Effector memory CD8-positive, alpha-beta T cell (primary cell): ENCODE measurements at regions not wholly inside any gene's neighbourhood (a gene's known extent, or its start where the extent isn't known, plus 50 kb on each side); places are given as distances from the start of the nearest gene placed in this dataset.
"Not testable (repeated sequence)": the region's sequence is repeated elsewhere in the genome, so short reads cannot be mapped to it uniquely, and the experiment has no call there.

Experiments used
- ATAC-seq: fragments of 150-1000 bp; cut with Tn5 transposase; replicated peaks from 2 replicates; pipeline ENCODE4 v1.10.0; 2021; ENCODE audit warnings: mild to moderate bottlenecking, moderate library complexity
- DNase-seq, 3 experiments: peaks; one replicate each; pipeline ENCODE4 v3.0.0; 2021
- H3K27ac Mint-ChIP-seq, 2 donors: one replicate each; pipeline ENCODE4 v1.8.0; 2022; ENCODE audit warnings: mild to moderate bottlenecking in 2 of 2, mixed read lengths in 2 of 2, moderate library complexity in 2 of 2
- H3K27me3 Mint-ChIP-seq, 2 donors: one replicate each; pipeline ENCODE4 v1.8.0; 2022; ENCODE audit warnings: mixed read lengths in 2 of 2
- H3K36me3 Mint-ChIP-seq: one replicate; pipeline ENCODE4 v1.8.0; 2022; ENCODE audit warnings: mild to moderate bottlenecking, moderate library complexity, mixed read lengths; ENCODE audit not compliant: insufficient read depth
- H3K4me1 Mint-ChIP-seq, 2 donors: one replicate each; pipeline ENCODE4 v1.8.0; 2022; ENCODE audit warnings: low read depth in 2 of 2, mixed read lengths in 2 of 2
- H3K4me3 Mint-ChIP-seq, 2 donors: one replicate each; pipeline ENCODE4 v1.8.0; 2022; ENCODE audit warnings: mild to moderate bottlenecking in 2 of 2, mixed read lengths in 2 of 2, moderate library complexity in 2 of 2
- H3K9me3 Mint-ChIP-seq, 2 donors: one replicate each; pipeline ENCODE4 v1.8.0; 2022; ENCODE audit warnings: mixed read lengths in 2 of 2

GRCh38 chr15:96047255-96047931 is 283.1 kb upstream of the NR2F2 start:
- DNase-seq (no peak), ATAC-seq (no peak)
- Mint-ChIP-seq H3K27me3 (peaks cover 11 to 21% of the 10 kb centered on the region in 2 donors), H3K4me1 (no peaks in the 10 kb centered on the region), H3K36me3 (no peaks in the 10 kb centered on the region), H3K27ac (no peak overlapping the region), H3K9me3 (no peaks in the 10 kb centered on the region), H3K4me3 (no peak overlapping the region)

GRCh38 chr15:96049323-96049722 is 281.2 kb upstream of the NR2F2 start:
- Mint-ChIP-seq H3K9me3 (no peaks in the 10 kb centered on the region), H3K4me1 (no peaks in the 10 kb centered on the region), H3K4me3 (no peak overlapping the region), H3K36me3 (no peaks in the 10 kb centered on the region), H3K27ac (no peak overlapping the region), H3K27me3 (peaks cover 20 to 36% of the 10 kb centered on the region in 2 donors)
- DNase-seq, result no peak
- no peak for ATAC-seq

GRCh38 chr15:96049766-96050165 is 280.7 kb upstream of the NR2F2 start:
- no peak overlapping the region for H3K27ac Mint-ChIP-seq
- H3K36me3 Mint-ChIP-seq, result no peaks in the 10 kb centered on the region
- no peak overlapping the region for H3K4me3 Mint-ChIP-seq
- H3K27me3 Mint-ChIP-seq, result peaks cover 25 to 36% of the 10 kb centered on the region in 2 donors
- DNase-seq (no peak), ATAC-seq (no peak)
- H3K4me1 Mint-ChIP-seq, result no peaks in the 10 kb centered on the region
- no peaks in the 10 kb centered on the region for H3K9me3 Mint-ChIP-seq

- H3K4me3 Mint-ChIP-seq, result no peak overlapping the region
- no peaks in the 10 kb centered on the region for H3K4me1 Mint-ChIP-seq
- no peak for DNase-seq
- H3K27ac Mint-ChIP-seq, result no peak overlapping the region
- no peaks in the 10 kb centered on the region for H3K9me3 Mint-ChIP-seq
- H3K27me3 Mint-ChIP-seq, result peaks cover 29 to 40% of the 10 kb centered on the region in 2 donors
- ATAC-seq, result no peak
- no peaks in the 10 kb centered on the region for H3K36me3 Mint-ChIP-seq
Measured at GRCh38 chr15:96051598-96051997, 278.9 kb upstream of the NR2F2 start.

- no peaks in the 10 kb centered on the region for H3K4me1 Mint-ChIP-seq
- H3K9me3 Mint-ChIP-seq, result no peaks in the 10 kb centered on the region
- DNase-seq (no peak), ATAC-seq (no peak)
- no peak overlapping the region for H3K27ac Mint-ChIP-seq
- H3K36me3 Mint-ChIP-seq, result no peaks in the 10 kb centered on the region
- H3K4me3 Mint-ChIP-seq, result no peak overlapping the region
- H3K27me3 Mint-ChIP-seq, result peaks cover 29 to 38% of the 10 kb centered on the region in 2 donors
Measured at GRCh38 chr15:96052154-96052553, 278.3 kb upstream of the NR2F2 start.

DNA sequence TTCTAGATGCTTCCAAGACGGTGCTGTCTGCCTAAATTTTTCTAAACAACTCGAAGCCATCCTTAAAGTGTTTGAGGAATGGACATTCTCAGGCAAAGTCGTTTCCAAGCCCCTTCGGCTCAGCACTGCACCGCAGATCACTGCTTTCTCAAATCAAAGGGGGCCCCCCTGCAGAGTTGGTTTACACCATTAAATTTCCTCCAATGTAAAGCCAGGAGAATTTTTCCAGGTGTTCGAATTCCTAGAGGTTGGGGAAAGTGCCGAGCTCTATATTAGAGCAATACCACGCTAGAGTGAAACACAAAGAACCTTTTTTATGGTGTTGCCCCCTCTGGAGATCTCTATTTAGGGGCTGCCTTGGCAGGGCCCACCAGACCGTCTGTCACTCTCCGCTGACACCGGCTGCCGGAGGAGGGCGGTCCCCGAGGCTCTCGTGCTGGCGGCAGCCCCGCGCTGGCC is 277.9 kb upstream of the NR2F2 start:
- no peak overlapping the region for H3K27ac Mint-ChIP-seq
- DNase-seq (no peak), ATAC-seq (no peak)
- H3K27me3 Mint-ChIP-seq, result peaks cover 26 to 38% of the 10 kb centered on the region in 2 donors
- H3K36me3 Mint-ChIP-seq, result no peaks in the 10 kb centered on the region
- no peaks in the 10 kb centered on the region for H3K9me3 Mint-ChIP-seq
- peak overlapping the region in 1 of 2 donors; percentile 57 for H3K4me3 Mint-ChIP-seq
- H3K4me1 Mint-ChIP-seq, result no peaks in the 10 kb centered on the region

GRCh38 chr15:96053031-96053780 is 277.3 kb upstream of the NR2F2 start:
- no peak overlapping the region for H3K27ac Mint-ChIP-seq
- ATAC-seq (no peak), DNase-seq (no peak)
- peaks cover 0 to 2% of the 10 kb centered on the region in 2 donors for H3K4me1 Mint-ChIP-seq
- H3K9me3 Mint-ChIP-seq, result no peaks in the 10 kb centered on the region
- peak overlapping the region; percentile 29 to 57 for H3K4me3 Mint-ChIP-seq
- H3K27me3 Mint-ChIP-seq, result peaks cover 26 to 38% of the 10 kb centered on the region in 2 donors
- H3K36me3 Mint-ChIP-seq, result no peaks in the 10 kb centered on the region

DNA sequence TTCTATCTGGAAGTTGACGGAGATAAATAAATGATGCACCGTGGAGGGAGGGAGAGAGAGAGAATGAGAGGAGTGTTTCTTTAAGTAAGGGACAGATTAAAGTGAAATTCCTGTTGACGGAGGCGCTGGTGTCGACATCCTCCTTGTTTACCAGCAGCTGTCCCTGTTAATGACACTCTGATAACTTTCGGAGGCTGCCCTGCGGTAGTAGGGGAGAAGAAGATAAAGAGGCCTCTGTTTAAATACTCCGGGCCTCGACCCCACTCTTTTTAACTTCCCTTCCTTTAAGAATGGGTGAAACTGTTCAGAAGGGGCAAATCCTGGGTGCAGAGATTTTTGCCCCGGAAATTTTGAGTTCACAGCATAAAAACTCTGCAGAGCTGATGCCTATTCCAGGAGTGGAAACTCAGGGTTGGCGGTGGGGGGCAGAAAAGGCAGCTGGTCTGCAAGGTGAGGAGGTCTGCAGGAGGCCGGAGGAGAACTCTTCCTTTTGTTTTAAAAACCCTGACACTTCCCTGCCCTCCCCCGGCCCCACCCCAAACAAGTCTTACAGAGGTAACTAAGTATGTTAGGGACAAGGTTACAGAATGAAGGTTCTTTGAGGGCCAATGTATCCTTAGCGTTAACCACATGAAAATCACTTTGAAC is 276.6 kb upstream of the NR2F2 start:
- ATAC-seq (no peak), DNase-seq (no peak)
- no peaks in the 10 kb centered on the region for H3K9me3 Mint-ChIP-seq
- peaks cover 0 to 2% of the 10 kb centered on the region in 2 donors for H3K4me1 Mint-ChIP-seq
- no peak overlapping the region for H3K4me3 Mint-ChIP-seq
- no peak overlapping the region for H3K27ac Mint-ChIP-seq
- H3K36me3 Mint-ChIP-seq, result no peaks in the 10 kb centered on the region
- H3K27me3 Mint-ChIP-seq, result peaks cover 26 to 38% of the 10 kb centered on the region in 2 donors

- Mint-ChIP-seq H3K36me3 (no peaks in the 10 kb centered on the region), H3K4me3 (no peak overlapping the region), H3K27ac (no peak overlapping the region), H3K4me1 (peaks cover 0 to 2% of the 10 kb centered on the region in 2 donors), H3K27me3 (peaks cover 26 to 32% of the 10 kb centered on the region in 2 donors), H3K9me3 (no peaks in the 10 kb centered on the region)
- DNase-seq (no peak), ATAC-seq (no peak)
Measured at GRCh38 chr15:96054621-96055020, 275.9 kb upstream of the NR2F2 start.

GRCh38 chr15:96058103-96058851 is 272.2 kb upstream of the NR2F2 start:
- Mint-ChIP-seq H3K4me1 (peaks cover 0 to 2% of the 10 kb centered on the region in 2 donors), H3K36me3 (no peaks in the 10 kb centered on the region), H3K27me3 (peaks cover 19 to 33% of the 10 kb centered on the region in 2 donors), H3K4me3 (no peak overlapping the region), H3K27ac (no peak overlapping the region), H3K9me3 (no peaks in the 10 kb centered on the region)
- ATAC-seq (peak; percentile 32), DNase-seq (no peak)

DNA sequence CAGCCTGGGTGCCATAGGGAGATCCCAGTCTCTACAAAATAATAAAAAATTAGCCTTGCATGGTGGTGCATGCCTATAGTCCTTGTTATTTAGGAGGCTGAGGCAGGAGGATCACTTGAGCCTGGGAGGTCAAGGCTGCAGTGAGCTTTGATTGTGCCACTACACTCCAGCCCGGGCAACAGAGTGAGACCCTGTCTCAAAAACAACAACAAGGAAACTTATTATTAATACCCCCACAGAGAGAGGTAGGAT is 271.7 kb upstream of the NR2F2 start:
- peaks cover 14 to 29% of the 10 kb centered on the region in 2 donors for H3K27me3 Mint-ChIP-seq
- H3K4me3 Mint-ChIP-seq, H3K36me3 Mint-ChIP-seq, H3K9me3 Mint-ChIP-seq, DNase-seq, H3K4me1 Mint-ChIP-seq, ATAC-seq, H3K27ac Mint-ChIP-seq: not testable (repeated sequence)

- H3K36me3 Mint-ChIP-seq, H3K4me3 Mint-ChIP-seq, ATAC-seq, H3K9me3 Mint-ChIP-seq, H3K4me1 Mint-ChIP-seq, H3K27ac Mint-ChIP-seq, DNase-seq: not testable (repeated sequence)
- peaks cover 11 to 15% of the 10 kb centered on the region in 2 donors for H3K27me3 Mint-ChIP-seq
Measured at GRCh38 chr15:96060591-96060990, 269.9 kb upstream of the NR2F2 start.

- no peak overlapping the region for H3K4me3 Mint-ChIP-seq
- no peaks in the 10 kb centered on the region for H3K36me3 Mint-ChIP-seq
- no peaks in the 10 kb centered on the region for H3K4me1 Mint-ChIP-seq
- no peak overlapping the region for H3K27ac Mint-ChIP-seq
- DNase-seq (no peak), ATAC-seq (no peak)
- H3K27me3 Mint-ChIP-seq, result peaks cover 0 to 7% of the 10 kb centered on the region in 2 donors
- peaks cover 0 to 2% of the 10 kb centered on the region in 2 donors for H3K9me3 Mint-ChIP-seq
Measured at GRCh38 chr15:96064351-96064756, 266.1 kb upstream of the NR2F2 start.
